ENCODE measurements at regions not wholly inside any gene's neighbourhood (a gene's known extent, or its start where the extent isn't known, plus 50 kb on each side); places are given as distances from the start of the nearest gene placed in this dataset.

- Histone ChIP-seq H3K36me3 (ENCODE audit: control insufficient read depth in 2 of 2, insufficient read depth in 1 of 2, low read length in 2 of 2) (no peaks in the 10 kb centered on the region), H3K27ac (ENCODE audit: extremely low read depth, low read depth, low read length) (no peak overlapping the region), H3K4me3 (ENCODE audit: low read depth, low read length) (no peak overlapping the region), H3K9me3 (ENCODE audit: control insufficient read depth, insufficient read depth, low read depth, low read length) (no peaks in the 10 kb centered on the region), H3K4me1 (ENCODE audit: control insufficient read depth, insufficient read depth, low read length) (no peaks in the 10 kb centered on the region)
- no peak for TF ChIP-seq ZNF391 (tag by site-specific recombination; IDR thresholded peaks at IDR 0.05; ENCODE audit: borderline replicate concordance, low read depth)
- no peak for TF ChIP-seq SCRT1 (tag by site-specific recombination; IDR thresholded peaks at IDR 0.05; ENCODE audit: borderline replicate concordance)
- no peak for TF ChIP-seq ZNF549 (tag by site-specific recombination; IDR thresholded peaks at IDR 0.05)
- no peak for TF ChIP-seq ZEB2 (tag by site-specific recombination; IDR thresholded peaks at IDR 0.05)
- TF ChIP-seq PRDM1 (tag by site-specific recombination; IDR thresholded peaks at IDR 0.05), result no peak
- TF ChIP-seq ZNF830 (tag by site-specific recombination; IDR thresholded peaks at IDR 0.05; ENCODE audit: low read depth), result no peak
- no peak for TF ChIP-seq ZNF544 (tag by site-specific recombination; IDR thresholded peaks at IDR 0.05)
- no peak for TF ChIP-seq BCL6B (tag by site-specific recombination; IDR thresholded peaks at IDR 0.05)
- TF ChIP-seq ZNF10 (tag by site-specific recombination; IDR thresholded peaks at IDR 0.05), result no peak
- TF ChIP-seq ZNF211 (tag by site-specific recombination; IDR thresholded peaks at IDR 0.05; ENCODE audit: low read depth), result no peak
- no peak for TF ChIP-seq ZNF416 (tag by site-specific recombination; IDR thresholded peaks at IDR 0.05)
- ChIA-PET POLR2A (no interaction called here), CTCF (interaction anchor here (1.0 kb wide), 1 partner anchor 203 kb away, joined by 3 read pairs; no protein-coding TSS in a partner anchor)
These were observed 372.7 kb upstream of the AKR1E2 start for GRCh38 chr10:4453276-4453675.

- H3K9me3 ChIP-seq (ENCODE audit: control insufficient read depth, insufficient read depth, low read depth, low read length), result no peaks in the 10 kb centered on the region
- POLR2A ChIA-PET, result no interaction called here
- CTCF ChIA-PET, result interaction anchor here (0.6 to 1.3 kb wide), 2 partner anchors 8 to 313 kb away, joined by 3 read pairs; no protein-coding TSS in a partner anchor
- TF ChIP-seq PRDM4 (tag by site-specific recombination; IDR thresholded peaks at IDR 0.05), result no peak
- TF ChIP-seq ATF2 (tag by site-specific recombination; IDR thresholded peaks at IDR 0.05; ENCODE audit: low read depth), result no peak
- TF ChIP-seq, protein P1, sequence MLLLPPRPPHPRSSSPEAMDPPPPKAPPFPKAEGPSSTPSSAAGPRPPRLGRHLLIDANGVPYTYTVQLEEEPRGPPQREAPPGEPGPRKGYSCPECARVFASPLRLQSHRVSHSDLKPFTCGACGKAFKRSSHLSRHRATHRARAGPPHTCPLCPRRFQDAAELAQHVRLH (tag by site-specific recombination; IDR thresholded peaks at IDR 0.05), result no peak
- TF ChIP-seq ZNF600 (tag by site-specific recombination; IDR thresholded peaks at IDR 0.05), result no peak
- TF ChIP-seq ZBTB10 (tag by site-specific recombination; IDR thresholded peaks at IDR 0.05), result no peak
- TF ChIP-seq ZNF37A (tag by site-specific recombination; IDR thresholded peaks at IDR 0.05), result no peak
- H3K4me3 ChIP-seq (ENCODE audit: low read depth, low read length), result no peak overlapping the region
- no peak overlapping the region for H3K27ac ChIP-seq (ENCODE audit: extremely low read depth, low read depth, low read length)
- no peaks in the 10 kb centered on the region for H3K36me3 ChIP-seq (ENCODE audit: control insufficient read depth in 2 of 2, insufficient read depth in 1 of 2, low read length in 2 of 2)
- no peaks in the 10 kb centered on the region for H3K4me1 ChIP-seq (ENCODE audit: control insufficient read depth, insufficient read depth, low read length)
These were observed 374.8 kb upstream of the AKR1E2 start for GRCh38 chr10:4450981-4451908.
